ENCODE measurements at regions not wholly inside any gene's neighbourhood (a gene's known extent, or its start where the extent isn't known, plus 50 kb on each side); places are given as distances from the start of the nearest gene placed in this dataset.
"Not testable (repeated sequence)": the region's sequence is repeated elsewhere in the genome, so short reads cannot be mapped to it uniquely, and the experiment has no call there.

GRCh38 chr7:25431956-25432450 is 203.7 kb upstream of the NPVF start:
- in situ Hi-C loops (cut with HindIII; ENCODE audit: low sequenced_read_pairs), result no loop called here

- in situ Hi-C loops (cut with HindIII; ENCODE audit: low sequenced_read_pairs), result no loop called here
Observed at GRCh38 chr7:25432807-25433206, 204.5 kb upstream of the NPVF start.

GRCh38 chr7:25436413-25436812 is 208.1 kb upstream of the NPVF start:
- in situ Hi-C loops (cut with HindIII; ENCODE audit: low sequenced_read_pairs), result no loop called here

- in situ Hi-C loops (cut with HindIII; ENCODE audit: low sequenced_read_pairs), result no loop called here
Observed at GRCh38 chr7:25437308-25437707, 209.0 kb upstream of the NPVF start.

- in situ Hi-C loops (cut with HindIII; ENCODE audit: low sequenced_read_pairs), result no loop called here
Observed at GRCh38 chr7:25444991-25445390, 216.7 kb upstream of the NPVF start.

- in situ Hi-C loops (cut with HindIII; ENCODE audit: low sequenced_read_pairs), result no loop called here
Observed at GRCh38 chr7:25448301-25448700, 220.0 kb upstream of the NPVF start.

- in situ Hi-C loops (cut with HindIII; ENCODE audit: low sequenced_read_pairs), result no loop called here
Observed at GRCh38 chr7:25454020-25454419, 225.7 kb upstream of the NPVF start.

- in situ Hi-C loops (cut with HindIII; ENCODE audit: low sequenced_read_pairs), result no loop called here
Observed at GRCh38 chr7:25454562-25455041, 226.3 kb upstream of the NPVF start.

- in situ Hi-C loops (cut with HindIII; ENCODE audit: low sequenced_read_pairs), result no loop called here
Observed at GRCh38 chr7:25455683-25456251, 227.5 kb upstream of the NPVF start.

GRCh38 chr7:25456467-25457171 is 228.3 kb upstream of the NPVF start:
- in situ Hi-C loops (cut with HindIII; ENCODE audit: low sequenced_read_pairs), result no loop called here

- in situ Hi-C loops (cut with HindIII; ENCODE audit: low sequenced_read_pairs), result no loop called here
Observed at GRCh38 chr7:25459057-25459456, 230.8 kb upstream of the NPVF start.

- in situ Hi-C loops (cut with HindIII; ENCODE audit: low sequenced_read_pairs), result no loop called here
Observed at GRCh38 chr7:25460433-25460832, 232.1 kb upstream of the NPVF start.

- in situ Hi-C loops (cut with HindIII; ENCODE audit: low sequenced_read_pairs), result no loop called here
Observed at GRCh38 chr7:25469669-25470068, 241.4 kb upstream of the NPVF start.

GRCh38 chr7:25476863-25477499 is 248.7 kb upstream of the NPVF start:
- in situ Hi-C loops (cut with HindIII; ENCODE audit: low sequenced_read_pairs), result no loop called here

GRCh38 chr7:25478221-25478620 is 249.9 kb upstream of the NPVF start:
- in situ Hi-C loops (cut with HindIII; ENCODE audit: low sequenced_read_pairs), result not testable (repeated sequence)

- in situ Hi-C loops (cut with HindIII; ENCODE audit: low sequenced_read_pairs), result no loop called here
Observed at GRCh38 chr7:25478925-25479324, 250.6 kb upstream of the NPVF start.

- in situ Hi-C loops (cut with HindIII; ENCODE audit: low sequenced_read_pairs), result no loop called here
Observed at GRCh38 chr7:25481891-25482290, 253.6 kb upstream of the NPVF start.

GRCh38 chr7:25482631-25483030 is 254.3 kb upstream of the NPVF start:
- in situ Hi-C loops (cut with HindIII; ENCODE audit: low sequenced_read_pairs), result no loop called here

GRCh38 chr7:25485026-25485425 is 256.7 kb upstream of the NPVF start:
- in situ Hi-C loops (cut with HindIII; ENCODE audit: low sequenced_read_pairs), result no loop called here

- in situ Hi-C loops (cut with HindIII; ENCODE audit: low sequenced_read_pairs), result no loop called here
Observed at GRCh38 chr7:25486656-25487055, 258.4 kb upstream of the NPVF start.

GRCh38 chr7:25493805-25494366 is 265.6 kb upstream of the NPVF start:
- in situ Hi-C loops (cut with HindIII; ENCODE audit: low sequenced_read_pairs), result no loop called here

- in situ Hi-C loops (cut with HindIII; ENCODE audit: low sequenced_read_pairs), result no loop called here
Observed at GRCh38 chr7:25494896-25495295, 266.6 kb upstream of the NPVF start.

All from endothelial cell of hepatic sinusoid (primary cell).